HL-60 (cell line): ENCODE measurements at regions not wholly inside any gene's neighbourhood (a gene's known extent, or its start where the extent isn't known, plus 50 kb on each side); places are given as distances from the start of the nearest gene placed in this dataset.
"Not testable (repeated sequence)": the region's sequence is repeated elsewhere in the genome, so short reads cannot be mapped to it uniquely, and the experiment has no call there.

Experiments
- DNase-seq, 2 experiments: peaks; one replicate each; pipeline ENCODE4 v3.0.0-alpha.2; 2010 to 2020; ENCODE audit warnings: low read depth in 1 of 2, low spot score in 1 of 2
- H3K27ac ChIP-seq: fragments of 250-450 bp; sonication (Bioruptor Pico); replicated peaks from 2 replicates; pipeline ENCODE4 v1.5.1; 2020; ENCODE audit warnings: mild to moderate bottlenecking, moderate library complexity
- H3K27me3 ChIP-seq: fragments of 250-450 bp; sonication (Bioruptor Pico); 2 replicates; pipeline ENCODE4 v1.5.1; 2021; ENCODE audit warnings: mild to moderate bottlenecking, moderate library complexity; ENCODE audit not compliant: insufficient read depth, poor library complexity, severe bottlenecking
- H3K4me3 ChIP-seq: replicated peaks from 2 replicates; pipeline ENCODE4 v1.5.1; 2011; ENCODE audit warnings: mild to moderate bottlenecking, control low read depth, low read length; ENCODE audit not compliant: insufficient read depth
- GABPA ChIP-seq: IDR thresholded peaks from 2 replicates; pipeline ENCODE4 v1.6.1; 2012; ENCODE audit warnings: low read depth
- POLR2AphosphoS5 ChIP-seq: IDR thresholded peaks from 2 replicates; pipeline ENCODE4 v1.6.1; 2012; ENCODE audit warnings: low read depth
- REST ChIP-seq: IDR thresholded peaks from 2 replicates; pipeline ENCODE4 v1.6.1; 2012; ENCODE audit warnings: low read depth; ENCODE audit not compliant: insufficient replicate concordance
- SPI1 ChIP-seq: IDR thresholded peaks from 2 replicates; pipeline ENCODE4 v1.6.1; 2012; ENCODE audit warnings: low read depth, mild to moderate bottlenecking, borderline replicate concordance
- TF ChIP-seq, protein P1 (sequence below): IDR thresholded peaks from one replicate; pipeline ENCODE4 v1.5.1; 2011; ENCODE audit warnings: low read length, control low read depth, inconsistent platforms; ENCODE audit not compliant: insufficient read depth

DNA sequence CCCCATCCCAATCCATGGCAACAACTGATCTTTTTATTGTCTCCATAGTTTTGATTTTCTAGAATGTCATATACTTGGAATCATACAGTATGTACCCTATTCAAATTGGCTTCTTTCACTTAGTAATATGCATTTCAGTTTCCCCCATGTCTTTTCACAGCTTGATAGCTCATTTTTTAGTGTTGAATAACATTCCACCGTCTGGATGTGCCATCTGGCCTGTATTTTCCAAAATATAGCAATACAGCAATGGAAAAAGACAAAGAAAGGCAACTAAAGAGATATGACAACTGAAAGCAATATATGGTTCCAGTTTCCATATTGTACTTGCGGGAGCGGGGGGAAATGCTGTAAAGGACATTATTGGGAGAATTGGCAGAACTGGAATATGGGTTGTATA lies 166.4 kb upstream of the NT5E start:
- TF ChIP-seq GABPA (no peak), REST (no peak), SPI1 (no peak), POLR2AphosphoS5 (no peak)
- TF ChIP-seq, protein P1, sequence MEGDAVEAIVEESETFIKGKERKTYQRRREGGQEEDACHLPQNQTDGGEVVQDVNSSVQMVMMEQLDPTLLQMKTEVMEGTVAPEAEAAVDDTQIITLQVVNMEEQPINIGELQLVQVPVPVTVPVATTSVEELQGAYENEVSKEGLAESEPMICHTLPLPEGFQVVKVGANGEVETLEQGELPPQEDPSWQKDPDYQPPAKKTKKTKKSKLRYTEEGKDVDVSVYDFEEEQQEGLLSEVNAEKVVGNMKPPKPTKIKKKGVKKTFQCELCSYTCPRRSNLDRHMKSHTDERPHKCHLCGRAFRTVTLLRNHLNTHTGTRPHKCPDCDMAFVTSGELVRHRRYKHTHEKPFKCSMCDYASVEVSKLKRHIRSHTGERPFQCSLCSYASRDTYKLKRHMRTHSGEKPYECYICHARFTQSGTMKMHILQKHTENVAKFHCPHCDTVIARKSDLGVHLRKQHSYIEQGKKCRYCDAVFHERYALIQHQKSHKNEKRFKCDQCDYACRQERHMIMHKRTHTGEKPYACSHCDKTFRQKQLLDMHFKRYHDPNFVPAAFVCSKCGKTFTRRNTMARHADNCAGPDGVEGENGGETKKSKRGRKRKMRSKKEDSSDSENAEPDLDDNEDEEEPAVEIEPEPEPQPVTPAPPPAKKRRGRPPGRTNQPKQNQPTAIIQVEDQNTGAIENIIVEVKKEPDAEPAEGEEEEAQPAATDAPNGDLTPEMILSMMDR, result no peak
- Histone ChIP-seq H3K4me3 (no peak overlapping the region), H3K27ac (no peak overlapping the region), H3K27me3 (no peaks in the 10 kb centered on the region)
- DNase-seq, result no peak

DNA sequence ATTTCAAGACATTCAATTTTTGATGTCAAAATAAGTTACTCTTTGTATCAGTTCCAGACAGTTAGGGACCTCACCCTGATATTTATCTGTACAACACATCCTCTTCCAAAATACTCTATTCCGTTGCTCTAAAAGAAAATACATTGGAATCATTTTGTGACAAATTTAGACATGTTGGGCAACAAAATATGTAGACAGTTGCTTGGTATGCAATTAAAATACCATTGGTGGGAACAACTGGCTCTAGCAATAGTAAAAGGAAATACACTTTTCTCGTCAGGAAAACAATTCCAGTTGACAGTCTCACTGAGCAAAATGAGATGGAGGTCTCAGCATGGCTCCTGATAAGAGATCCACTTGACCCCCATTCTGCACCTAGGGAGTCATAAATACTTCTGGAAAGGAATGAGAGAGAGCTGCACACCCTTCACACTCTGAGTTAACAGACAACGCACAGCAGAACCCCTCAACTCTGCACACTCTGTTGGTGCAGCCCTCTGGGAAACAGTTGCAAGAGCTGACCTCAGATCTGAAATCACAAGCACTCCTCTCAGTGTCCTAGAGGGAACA lies 171.3 kb upstream of the NT5E start:
- TF ChIP-seq, protein P1, result no peak
- H3K4me3 ChIP-seq, result no peak overlapping the region
- DNase-seq, result no peak
- H3K27me3 ChIP-seq, result no peaks in the 10 kb centered on the region
- H3K27ac ChIP-seq, result no peak overlapping the region

DNA sequence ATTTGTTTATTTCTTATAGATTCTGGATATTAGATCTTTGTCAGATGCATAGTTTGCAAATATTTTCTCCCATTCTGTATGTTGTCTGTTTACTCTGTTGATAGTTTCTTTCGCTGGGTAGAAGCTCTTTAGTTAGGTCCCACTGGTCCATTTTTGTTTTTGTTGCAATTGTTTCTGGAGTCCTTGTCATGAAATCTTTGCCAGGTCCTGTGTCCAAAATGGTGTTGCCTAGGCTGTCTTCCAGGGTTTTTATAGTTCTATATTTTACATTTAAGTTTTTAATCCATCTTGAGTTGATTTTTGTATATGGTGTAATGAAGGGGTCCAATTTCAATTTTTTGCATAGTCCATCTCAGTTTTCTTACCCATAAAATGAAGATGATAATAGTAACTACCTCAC lies 173.9 kb upstream of the NT5E start:
- not testable (repeated sequence) for H3K4me3 ChIP-seq, DNase-seq, H3K27me3 ChIP-seq, H3K27ac ChIP-seq

GRCh38 chr6:85275338-85275985 lies 174.4 kb upstream of the NT5E start:
- Histone ChIP-seq H3K27me3 (no peaks in the 10 kb centered on the region), H3K4me3 (no peak overlapping the region), H3K27ac (no peak overlapping the region)
- DNase-seq, result no peak
- TF ChIP-seq POLR2AphosphoS5, result no peak
- TF ChIP-seq GABPA, result no peak

DNA sequence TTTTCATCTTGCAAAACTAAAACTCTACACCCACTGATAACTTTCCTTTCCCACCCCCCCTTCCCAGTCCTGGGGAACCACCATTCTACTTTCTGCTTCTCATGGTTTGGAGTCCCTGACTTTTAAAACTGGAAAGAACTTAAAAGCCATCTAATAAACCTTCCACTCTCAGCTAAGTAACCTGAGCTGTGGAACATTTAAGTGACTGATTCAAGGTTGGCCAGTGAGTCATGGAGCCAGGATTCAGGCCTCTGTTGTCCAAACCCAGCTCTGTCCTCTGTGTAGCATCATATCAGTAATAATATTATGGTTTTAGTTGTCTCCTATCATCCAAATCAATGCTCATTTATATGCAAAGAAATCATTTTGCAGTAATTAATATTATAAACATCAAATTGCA lies 176.0 kb upstream of the NT5E start:
- no peak overlapping the region for H3K27ac ChIP-seq
- TF ChIP-seq GABPA (no peak), SPI1 (no peak), REST (no peak)
- TF ChIP-seq, protein P1, result no peak
- H3K4me3 ChIP-seq, result no peak overlapping the region
- H3K27me3 ChIP-seq, result no peaks in the 10 kb centered on the region
- DNase-seq, result no peak
